Neuronal stem cell (in vitro differentiated cells): ENCODE measurements at regions not wholly inside any gene's neighbourhood (a gene's known extent, or its start where the extent isn't known, plus 50 kb on each side); places are given as distances from the start of the nearest gene placed in this dataset.
"Not testable (repeated sequence)": the region's sequence is repeated elsewhere in the genome, so short reads cannot be mapped to it uniquely, and the experiment has no call there.

Experiments used
- DNase-seq: peaks from one replicate; pipeline ENCODE4 v3.0.0-alpha.2; 2013; ENCODE audit warnings: low spot score
- H2AFZ ChIP-seq: one replicate; pipeline ENCODE4 v1.6.1; 2013; ENCODE audit warnings: mild to moderate bottlenecking, low read length, inconsistent platforms
- H2AK5ac ChIP-seq: 2 replicates; pipeline ENCODE4 v1.6.1; 2013; ENCODE audit warnings: low read depth, mild to moderate bottlenecking, inconsistent platforms, low read length, moderate library complexity, mixed read lengths
- H2BK120ac ChIP-seq: 2 replicates; pipeline ENCODE4 v1.6.1; 2013; ENCODE audit warnings: low read depth, mild to moderate bottlenecking, inconsistent platforms, low read length, moderate library complexity, mixed read lengths
- H2BK12ac ChIP-seq: one replicate; pipeline ENCODE4 v1.6.1; 2013; ENCODE audit warnings: low read length, inconsistent platforms
- H2BK15ac ChIP-seq: 2 replicates; pipeline ENCODE4 v1.6.1; 2013; ENCODE audit warnings: mild to moderate bottlenecking, low read length, inconsistent platforms, mixed read lengths
- H2BK5ac ChIP-seq: one replicate; pipeline ENCODE4 v1.6.1; 2013; ENCODE audit warnings: inconsistent platforms, mild to moderate bottlenecking, low read length, moderate library complexity
- H3K14ac ChIP-seq: one replicate; pipeline ENCODE4 v1.6.1; 2013; ENCODE audit warnings: low read length, inconsistent platforms
- H3K18ac ChIP-seq: 2 replicates; pipeline ENCODE4 v1.6.1; 2013; ENCODE audit warnings: low read length, inconsistent platforms
- H3K23ac ChIP-seq: 2 replicates; pipeline ENCODE4 v1.6.1; 2013; ENCODE audit warnings: low read depth, mild to moderate bottlenecking, mixed read lengths, low read length, inconsistent platforms; ENCODE audit not compliant: poor library complexity
- H3K27ac ChIP-seq: replicated peaks from 3 replicates; pipeline ENCODE4 v1.5.1; 2013; ENCODE audit warnings: low read length, inconsistent platforms
- H3K27me3 ChIP-seq, 3 experiments: 2 replicates each; pipeline ENCODE4 v1.6.1; 2013; ENCODE audit warnings: low read length in 3 of 3, mild to moderate bottlenecking in 2 of 3, inconsistent platforms in 1 of 3, low read depth in 1 of 3, mixed read lengths in 1 of 3, moderate library complexity in 1 of 3; ENCODE audit not compliant: control insufficient read depth in 3 of 3, insufficient read depth in 3 of 3
- H3K36me3 ChIP-seq, 2 donors: replicated peaks in 1 of 2; 2 replicates each; pipeline ENCODE4 v1.6.1; 2013; ENCODE audit warnings: low read length in 2 of 2; ENCODE audit not compliant: control insufficient read depth in 2 of 2, insufficient read depth in 2 of 2
- H3K4ac ChIP-seq: 2 replicates; pipeline ENCODE4 v1.6.1; 2013; ENCODE audit warnings: inconsistent platforms, mild to moderate bottlenecking, low read length, moderate library complexity
- H3K4me1 ChIP-seq, 2 donors: 1 replicate in 1 of 2; 2 replicates in 1 of 2; pipeline ENCODE4 v1.6.1; 2013; ENCODE audit warnings: low read length in 2 of 2, low read depth in 1 of 2; ENCODE audit not compliant: control insufficient read depth in 2 of 2, insufficient read depth in 1 of 2
- H3K4me2 ChIP-seq: one replicate; pipeline ENCODE4 v1.6.1; 2013; ENCODE audit warnings: mild to moderate bottlenecking, low read length, inconsistent platforms; ENCODE audit not compliant: insufficient read depth, poor library complexity, severe bottlenecking
- H3K4me3 ChIP-seq, 2 donors: 2 replicates each; pipeline ENCODE4 v1.5.1; 2013; ENCODE audit warnings: low read length in 2 of 2, mild to moderate bottlenecking in 2 of 2, inconsistent platforms in 1 of 2, moderate library complexity in 1 of 2
- H3K79me1 ChIP-seq: one replicate; pipeline ENCODE4 v1.6.1; 2013; ENCODE audit warnings: low read depth, mild to moderate bottlenecking, inconsistent platforms, low read length, moderate library complexity
- H3K9ac ChIP-seq: one replicate; pipeline ENCODE4 v1.6.1; 2013; ENCODE audit warnings: mild to moderate bottlenecking, low read depth, low read length, inconsistent platforms; ENCODE audit not compliant: poor library complexity
- H3K9me3 ChIP-seq, 2 donors: replicated peaks in 1 of 2; 2 replicates each; pipeline versions ENCODE3 to v1.6.1; 2013; ENCODE audit warnings: low read length in 2 of 2, mild to moderate bottlenecking in 2 of 2, inconsistent platforms in 1 of 2, low read depth in 1 of 2, mixed read lengths in 1 of 2, moderate library complexity in 1 of 2; ENCODE audit not compliant: control insufficient read depth in 2 of 2, insufficient read depth in 1 of 2
- H4K8ac ChIP-seq: one replicate; pipeline ENCODE4 v1.6.1; 2013; ENCODE audit warnings: low read depth, mild to moderate bottlenecking, inconsistent platforms, low read length, moderate library complexity
- H4K91ac ChIP-seq: one replicate; pipeline ENCODE4 v1.6.1; 2013; ENCODE audit warnings: low read length, low read depth, mild to moderate bottlenecking, inconsistent platforms; ENCODE audit not compliant: poor library complexity
- WGBS, 2 donors: extraction: QIAGEN DNeasy Blood & Tissue Kit; methylation state at CpG; one replicate each; pipeline ENCODE4 v1.1.7; 2013; ENCODE audit warnings: missing lambda C conversion rate in 2 of 2, mixed read lengths in 1 of 2; ENCODE audit not compliant: insufficient read length in 2 of 2, insufficient replicate concordance in 1 of 2; ENCODE audit errors: extremely low coverage in 2 of 2; 5-methylcytosine and 5-hydroxymethylcytosine counted together

- H2AK5ac ChIP-seq = no peak overlapping the region
- H3K4me2 ChIP-seq = no peak overlapping the region
- no peak overlapping the region for H3K4ac ChIP-seq
- no peak overlapping the region for H3K9ac ChIP-seq
- H2BK15ac ChIP-seq = no peak overlapping the region
- H4K8ac ChIP-seq = no peak overlapping the region
- no peak overlapping the region for H2BK120ac ChIP-seq
- H3K27ac ChIP-seq = no peak overlapping the region
- H2BK12ac ChIP-seq = no peak overlapping the region
- no peaks in the 10 kb centered on the region for H3K79me1 ChIP-seq
- H3K27me3 ChIP-seq = no peaks in the 10 kb centered on the region
- WGBS, 2 donors = no CpG with 5 or more reads among the region's 1 CpG
- no peaks in the 10 kb centered on the region for H3K36me3 ChIP-seq
- no peak overlapping the region for H3K18ac ChIP-seq
- no peak overlapping the region for H3K23ac ChIP-seq
- H3K9me3 ChIP-seq = no peaks in the 10 kb centered on the region
- no peak overlapping the region for H3K14ac ChIP-seq
- no peak for DNase-seq
- no peak overlapping the region for H2BK5ac ChIP-seq
- no peak overlapping the region for H2AFZ ChIP-seq
- no peak overlapping the region for H3K4me3 ChIP-seq
- H4K91ac ChIP-seq = no peak overlapping the region
- no peaks in the 10 kb centered on the region for H3K4me1 ChIP-seq
These were observed 1660.1 kb upstream of the B3GALT2 start for GRCh38 chr1:194846488-194846887.

DNA sequence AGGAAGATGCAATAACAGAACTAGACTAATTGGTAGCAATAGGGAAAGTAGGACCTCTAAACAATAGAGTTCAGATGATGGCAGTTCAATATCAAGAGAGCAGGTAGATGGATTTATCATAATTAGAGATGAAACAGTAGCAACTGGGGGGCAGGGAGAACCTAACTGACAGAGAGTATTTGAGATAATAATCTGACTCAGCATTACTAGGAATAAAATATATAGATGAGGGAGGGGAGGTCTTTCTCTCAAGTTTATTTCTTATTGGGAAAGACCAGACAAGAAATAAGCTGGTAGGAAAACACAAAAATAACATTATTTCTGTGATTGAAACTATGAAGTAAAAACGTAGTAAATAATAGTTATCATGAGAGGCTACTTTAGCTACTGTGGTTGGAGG lies 1656.7 kb upstream of the B3GALT2 start:
- Histone ChIP-seq H3K4me2 (no peak overlapping the region), H2BK120ac (no peak overlapping the region), H3K9me3 (no peaks in the 10 kb centered on the region), H4K91ac (no peak overlapping the region), H2AK5ac (no peak overlapping the region), H4K8ac (no peak overlapping the region), H2BK12ac (no peak overlapping the region), H3K18ac (no peak overlapping the region), H3K36me3 (no peaks in the 10 kb centered on the region), H3K27ac (no peak overlapping the region), H3K4ac (no peak overlapping the region), H3K14ac (no peak overlapping the region), H3K9ac (no peak overlapping the region), H3K27me3 (no peaks in the 10 kb centered on the region), H3K4me3 (no peak overlapping the region), H3K79me1 (no peaks in the 10 kb centered on the region), H2BK5ac (no peak overlapping the region), H3K4me1 (no peaks in the 10 kb centered on the region), H3K23ac (no peak overlapping the region), H2AFZ (no peak overlapping the region), H2BK15ac (no peak overlapping the region)
- no CpG with 5 or more reads among the region's 1 CpG for WGBS, 2 donors
- DNase-seq = no peak

DNA sequence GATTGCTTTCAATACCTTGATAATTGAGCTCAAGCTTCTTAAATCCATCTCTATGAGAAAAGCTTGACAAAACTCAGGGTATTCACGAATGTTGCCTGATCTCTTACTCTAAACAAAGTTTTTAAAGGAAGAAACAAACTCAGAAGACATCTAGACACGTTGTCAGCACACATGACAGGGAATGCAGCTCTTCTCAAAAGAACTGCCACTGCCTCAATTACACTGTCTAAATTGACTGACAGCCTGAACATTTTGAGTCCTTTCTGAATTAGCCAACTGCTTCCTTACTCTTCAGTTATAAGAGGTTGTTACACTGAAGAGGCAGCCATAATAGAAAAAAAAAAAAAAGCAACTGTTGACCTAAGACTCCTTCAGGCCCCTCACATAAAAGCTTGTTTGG lies 1646.7 kb upstream of the B3GALT2 start:
- Histone ChIP-seq H3K79me1 (no peaks in the 10 kb centered on the region), H2AK5ac (no peak overlapping the region), H4K91ac (no peak overlapping the region), H3K36me3 (no peaks in the 10 kb centered on the region), H3K9ac (no peak overlapping the region), H3K4me1 (peaks cover 0 to 3% of the 10 kb centered on the region in 2 donors), H2AFZ (peak overlapping the region; percentile 57), H2BK15ac (no peak overlapping the region), H3K4ac (no peak overlapping the region), H3K18ac (no peak overlapping the region), H3K14ac (no peak overlapping the region), H3K4me3 (no peak overlapping the region), H3K4me2 (no peak overlapping the region), H2BK120ac (no peak overlapping the region), H3K23ac (no peak overlapping the region), H3K27me3 (no peaks in the 10 kb centered on the region), H2BK5ac (no peak overlapping the region), H3K27ac (no peak overlapping the region), H3K9me3 (no peaks in the 10 kb centered on the region), H4K8ac (no peak overlapping the region), H2BK12ac (no peak overlapping the region)
- DNase-seq = no peak
- no CpG with 5 or more reads among the region's 2 CpGs for WGBS, 2 donors

GRCh38 chr1:194831595-194831994 lies 1645.2 kb upstream of the B3GALT2 start:
- H3K4me3 ChIP-seq, H2BK5ac ChIP-seq, H3K4ac ChIP-seq, H3K36me3 ChIP-seq, H3K4me1 ChIP-seq, H4K91ac ChIP-seq, H3K9ac ChIP-seq, H4K8ac ChIP-seq, H2BK15ac ChIP-seq, H3K27me3 ChIP-seq, H3K14ac ChIP-seq, H2BK12ac ChIP-seq, H3K18ac ChIP-seq, H2AK5ac ChIP-seq, H3K4me2 ChIP-seq, DNase-seq, H2BK120ac ChIP-seq, H3K9me3 ChIP-seq, H3K79me1 ChIP-seq, H2AFZ ChIP-seq, H3K23ac ChIP-seq, H3K27ac ChIP-seq: not testable (repeated sequence)
- WGBS, 2 donors = no CpG with 5 or more reads among the region's 1 CpG
